ENCODE measurements at regions not wholly inside any gene's neighbourhood (a gene's known extent, or its start where the extent isn't known, plus 50 kb on each side); places are given as distances from the start of the nearest gene placed in this dataset.

DNA sequence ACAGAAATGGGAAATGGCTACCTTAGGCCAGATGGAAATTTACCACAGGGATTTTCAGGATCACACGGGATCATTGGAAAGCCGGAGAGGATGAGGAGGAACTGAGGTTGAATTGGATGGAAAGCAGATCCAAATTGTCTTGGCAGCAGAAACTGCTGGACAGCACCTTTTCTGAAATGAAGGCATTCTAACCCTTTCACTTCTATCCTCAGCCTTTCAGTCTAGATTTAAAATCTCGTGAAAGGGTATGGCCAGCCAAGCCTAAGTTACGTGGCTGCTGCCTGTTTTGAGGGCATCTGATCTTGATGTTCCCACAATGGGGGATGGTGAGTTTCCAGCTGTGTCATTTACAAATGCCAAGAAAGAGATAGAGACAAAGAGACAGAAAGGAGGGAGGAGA, 358.2 kb downstream of the KIF16B start:
- no peaks in the 10 kb centered on the region for H3K9me2 ChIP-seq (replicated peaks; ENCODE audit: insufficient read depth)
- no peaks in the 10 kb centered on the region for H4K20me1 ChIP-seq (ENCODE audit: insufficient read depth, poor library complexity, severe bottlenecking)
- no peak overlapping the region for H3K27ac ChIP-seq
- no peak overlapping the region for H2AFZ ChIP-seq
- no peaks in the 10 kb centered on the region for H3K79me2 ChIP-seq
- H3K36me3 ChIP-seq (replicated peaks; ENCODE audit: insufficient read depth, low read depth): no peaks in the 10 kb centered on the region
- H3K4me3 ChIP-seq: no peak overlapping the region
- H3K4me1 ChIP-seq (ENCODE audit: insufficient read depth): peaks cover 4% of the 10 kb centered on the region
- H3K27me3 ChIP-seq: no peaks in the 10 kb centered on the region
- H3K4me2 ChIP-seq: no peak overlapping the region
- no peaks in the 10 kb centered on the region for H3K9me3 ChIP-seq (ENCODE audit: low read depth)
- no peak for DNase-seq (ENCODE audit: low spot score)
- WGBS (ENCODE audit: low lambda C conversion rate, missing lambda C conversion rate): 32% methylated on average over 4 of the region's 4 CpGs
- no peak for TF ChIP-seq EZH2phosphoT487 (IDR thresholded peaks at IDR 0.05; ENCODE audit: low read depth, severe bottlenecking, unreplicated experiment)
- no peak for TF ChIP-seq EZH2 (IDR thresholded peaks at IDR 0.05; ENCODE audit: borderline replicate concordance)
- TF ChIP-seq, protein P1, sequence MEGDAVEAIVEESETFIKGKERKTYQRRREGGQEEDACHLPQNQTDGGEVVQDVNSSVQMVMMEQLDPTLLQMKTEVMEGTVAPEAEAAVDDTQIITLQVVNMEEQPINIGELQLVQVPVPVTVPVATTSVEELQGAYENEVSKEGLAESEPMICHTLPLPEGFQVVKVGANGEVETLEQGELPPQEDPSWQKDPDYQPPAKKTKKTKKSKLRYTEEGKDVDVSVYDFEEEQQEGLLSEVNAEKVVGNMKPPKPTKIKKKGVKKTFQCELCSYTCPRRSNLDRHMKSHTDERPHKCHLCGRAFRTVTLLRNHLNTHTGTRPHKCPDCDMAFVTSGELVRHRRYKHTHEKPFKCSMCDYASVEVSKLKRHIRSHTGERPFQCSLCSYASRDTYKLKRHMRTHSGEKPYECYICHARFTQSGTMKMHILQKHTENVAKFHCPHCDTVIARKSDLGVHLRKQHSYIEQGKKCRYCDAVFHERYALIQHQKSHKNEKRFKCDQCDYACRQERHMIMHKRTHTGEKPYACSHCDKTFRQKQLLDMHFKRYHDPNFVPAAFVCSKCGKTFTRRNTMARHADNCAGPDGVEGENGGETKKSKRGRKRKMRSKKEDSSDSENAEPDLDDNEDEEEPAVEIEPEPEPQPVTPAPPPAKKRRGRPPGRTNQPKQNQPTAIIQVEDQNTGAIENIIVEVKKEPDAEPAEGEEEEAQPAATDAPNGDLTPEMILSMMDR (IDR thresholded peaks at IDR 0.05; ENCODE audit: poor library complexity): no peak

DNA sequence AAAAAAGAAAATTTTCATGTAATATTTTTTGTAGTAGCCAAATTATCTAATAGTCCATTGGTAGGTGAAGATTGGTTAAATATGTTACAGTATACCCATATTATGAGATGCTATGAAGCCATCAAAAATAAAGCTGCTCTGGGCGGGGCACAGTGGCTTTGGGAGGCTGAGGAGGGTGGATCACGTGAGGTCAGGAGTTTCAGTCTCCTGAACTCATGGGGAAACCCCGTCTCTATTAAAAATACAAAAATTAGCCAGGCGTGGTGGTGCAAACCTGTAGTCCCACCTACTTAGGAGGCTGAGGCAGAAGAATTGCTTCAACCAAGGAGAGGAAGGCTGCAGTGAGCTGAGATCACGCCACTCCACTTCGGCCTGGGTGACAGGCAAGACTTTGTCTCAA, 360.5 kb downstream of the KIF16B start:
- Histone ChIP-seq H3K4me2 (no peak overlapping the region), H3K27ac (no peak overlapping the region), H3K9me3 (ENCODE audit: low read depth) (no peaks in the 10 kb centered on the region), H3K4me1 (ENCODE audit: insufficient read depth) (peaks cover 4% of the 10 kb centered on the region), H3K79me2 (no peaks in the 10 kb centered on the region), H3K9me2 (replicated peaks; ENCODE audit: insufficient read depth) (no peaks in the 10 kb centered on the region), H3K36me3 (replicated peaks; ENCODE audit: insufficient read depth, low read depth) (no peaks in the 10 kb centered on the region), H3K4me3 (no peak overlapping the region), H2AFZ (no peak overlapping the region), H3K27me3 (no peaks in the 10 kb centered on the region), H4K20me1 (ENCODE audit: insufficient read depth, poor library complexity, severe bottlenecking) (no peaks in the 10 kb centered on the region)
- no peak for DNase-seq (ENCODE audit: low spot score)
- no peak for TF ChIP-seq EZH2phosphoT487 (IDR thresholded peaks at IDR 0.05; ENCODE audit: low read depth, severe bottlenecking, unreplicated experiment)
- TF ChIP-seq, protein P1 (IDR thresholded peaks at IDR 0.05; ENCODE audit: poor library complexity): no peak
- no peak for TF ChIP-seq EZH2 (IDR thresholded peaks at IDR 0.05; ENCODE audit: borderline replicate concordance)
- 88% methylated on average over 6 of the region's 6 CpGs for WGBS (ENCODE audit: low lambda C conversion rate, missing lambda C conversion rate)

DNA sequence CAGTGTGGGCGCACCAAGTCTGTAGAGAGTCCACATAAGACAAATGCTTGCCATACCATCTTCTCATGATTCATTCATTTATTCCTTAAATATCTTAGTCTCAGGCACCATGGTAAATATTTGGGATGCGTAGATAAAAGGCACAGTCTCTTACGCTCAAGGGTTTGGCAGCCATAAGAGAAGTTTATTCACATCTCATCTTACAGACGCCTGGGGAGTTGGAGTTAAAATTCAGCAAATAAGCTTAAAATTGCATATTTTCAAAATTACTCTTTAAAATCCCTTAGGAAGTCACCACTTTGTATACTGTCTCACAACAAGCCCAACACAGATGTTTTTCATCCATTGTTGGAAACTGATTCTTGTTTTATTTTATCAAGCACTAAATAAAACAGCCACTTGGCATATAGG, 363.3 kb downstream of the KIF16B start:
- no peak for DNase-seq (ENCODE audit: low spot score)
- Histone ChIP-seq H3K9me3 (ENCODE audit: low read depth) (no peaks in the 10 kb centered on the region), H3K27me3 (no peaks in the 10 kb centered on the region), H3K9me2 (replicated peaks; ENCODE audit: insufficient read depth) (no peaks in the 10 kb centered on the region), H3K4me2 (no peak overlapping the region), H3K4me3 (no peak overlapping the region), H3K79me2 (no peaks in the 10 kb centered on the region), H3K4me1 (ENCODE audit: insufficient read depth) (no peaks in the 10 kb centered on the region), H3K36me3 (replicated peaks; ENCODE audit: insufficient read depth, low read depth) (no peaks in the 10 kb centered on the region), H3K27ac (no peak overlapping the region), H2AFZ (no peak overlapping the region), H4K20me1 (ENCODE audit: insufficient read depth, poor library complexity, severe bottlenecking) (no peaks in the 10 kb centered on the region)
- 71% methylated on average over 4 of the region's 4 CpGs for WGBS (ENCODE audit: low lambda C conversion rate, missing lambda C conversion rate)
- TF ChIP-seq, protein P1 (IDR thresholded peaks at IDR 0.05; ENCODE audit: poor library complexity): no peak
- peak; percentile 76 for TF ChIP-seq EZH2phosphoT487 (IDR thresholded peaks at IDR 0.05; ENCODE audit: low read depth, severe bottlenecking, unreplicated experiment)

DNA sequence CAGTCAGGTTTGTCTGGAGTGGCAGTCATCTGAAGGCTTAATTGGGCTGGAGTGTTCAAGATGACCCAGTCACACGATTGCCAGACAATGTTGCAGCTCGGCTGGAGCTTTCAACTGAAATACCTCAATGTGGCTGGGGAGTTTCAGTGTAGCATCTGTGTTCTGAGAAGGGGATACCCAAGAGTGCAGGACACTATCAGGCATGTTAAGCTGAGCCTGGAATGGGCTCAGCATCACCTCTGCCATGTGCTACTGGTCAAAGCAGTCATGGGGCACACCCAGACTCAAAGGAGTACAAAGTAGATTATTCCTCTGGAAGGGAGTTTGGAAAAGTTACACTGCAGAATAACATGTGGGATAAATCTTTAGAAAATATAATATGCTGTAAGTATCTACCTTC, 363.9 kb downstream of the KIF16B start:
- no peak overlapping the region for H3K4me2 ChIP-seq
- H3K27me3 ChIP-seq: no peaks in the 10 kb centered on the region
- H3K9me3 ChIP-seq (ENCODE audit: low read depth): no peaks in the 10 kb centered on the region
- no peak overlapping the region for H3K27ac ChIP-seq
- no peaks in the 10 kb centered on the region for H4K20me1 ChIP-seq (ENCODE audit: insufficient read depth, poor library complexity, severe bottlenecking)
- TF ChIP-seq, protein P1 (IDR thresholded peaks at IDR 0.05; ENCODE audit: poor library complexity): no peak
- no peak for TF ChIP-seq EZH2 (IDR thresholded peaks at IDR 0.05; ENCODE audit: borderline replicate concordance)
- no peak for TF ChIP-seq EZH2phosphoT487 (IDR thresholded peaks at IDR 0.05; ENCODE audit: low read depth, severe bottlenecking, unreplicated experiment)
- no peaks in the 10 kb centered on the region for H3K9me2 ChIP-seq (replicated peaks; ENCODE audit: insufficient read depth)
- no peak for DNase-seq (ENCODE audit: low spot score)
- no peaks in the 10 kb centered on the region for H3K79me2 ChIP-seq
- no peak overlapping the region for H2AFZ ChIP-seq
- H3K36me3 ChIP-seq (replicated peaks; ENCODE audit: insufficient read depth, low read depth): no peaks in the 10 kb centered on the region
- WGBS (ENCODE audit: low lambda C conversion rate, missing lambda C conversion rate): 87% methylated on average over 2 of the region's 2 CpGs
- H3K4me1 ChIP-seq (ENCODE audit: insufficient read depth): no peaks in the 10 kb centered on the region
- H3K4me3 ChIP-seq: no peak overlapping the region
